ELR (cell line): ENCODE measurements at regions not wholly inside any gene's neighbourhood (a gene's known extent, or its start where the extent isn't known, plus 50 kb on each side); places are given as distances from the start of the nearest gene placed in this dataset.

Experiments
- DNase-seq: peaks from one replicate; pipeline ENCODE4 v3.0.0-alpha.2; 2015; ENCODE audit warnings: low read depth

DNA sequence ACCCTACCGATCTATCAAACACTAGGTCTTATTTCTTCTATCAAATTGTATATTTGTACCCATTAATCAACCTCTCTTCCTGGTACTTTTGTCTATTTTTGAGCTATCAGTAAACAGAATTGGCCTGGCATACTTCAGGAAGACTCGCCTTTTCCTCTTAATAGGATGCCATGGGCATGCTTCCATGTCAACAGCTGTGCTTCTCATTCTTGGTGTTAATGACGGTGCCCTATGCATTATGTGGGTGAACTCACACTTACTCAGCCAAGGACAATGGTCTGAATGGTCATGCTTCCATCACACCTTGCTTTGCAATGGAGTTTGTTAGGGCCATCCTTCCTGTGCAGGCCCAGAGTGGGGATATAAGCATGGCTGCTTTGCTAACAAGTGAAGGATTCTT is 521.8 kb downstream of the MIAT start:
- no peak for DNase-seq

DNA sequence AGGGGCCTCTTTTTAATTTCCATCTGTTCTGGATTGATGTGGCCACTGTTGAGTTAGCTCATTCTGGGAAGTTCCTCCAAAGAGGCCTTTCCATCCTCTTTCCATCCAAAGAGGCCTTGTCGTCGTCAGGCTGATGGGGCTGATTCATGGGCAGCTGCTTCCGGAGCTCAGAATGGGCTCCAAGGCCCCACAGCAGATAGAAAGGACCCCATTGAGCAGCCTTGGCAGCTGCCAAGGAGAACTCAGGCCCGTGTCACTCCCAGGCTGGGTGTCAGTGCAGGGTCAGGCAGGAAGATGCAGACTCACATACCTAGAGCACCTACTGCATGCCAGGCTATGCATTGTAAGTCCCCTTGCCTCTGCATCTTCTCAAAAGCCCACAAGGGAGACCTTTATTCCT is 524.1 kb downstream of the MIAT start:
- DNase-seq: no peak

GRCh38 chr22:27183474-27183873 is 526.1 kb downstream of the MIAT start:
- no peak for DNase-seq

DNA sequence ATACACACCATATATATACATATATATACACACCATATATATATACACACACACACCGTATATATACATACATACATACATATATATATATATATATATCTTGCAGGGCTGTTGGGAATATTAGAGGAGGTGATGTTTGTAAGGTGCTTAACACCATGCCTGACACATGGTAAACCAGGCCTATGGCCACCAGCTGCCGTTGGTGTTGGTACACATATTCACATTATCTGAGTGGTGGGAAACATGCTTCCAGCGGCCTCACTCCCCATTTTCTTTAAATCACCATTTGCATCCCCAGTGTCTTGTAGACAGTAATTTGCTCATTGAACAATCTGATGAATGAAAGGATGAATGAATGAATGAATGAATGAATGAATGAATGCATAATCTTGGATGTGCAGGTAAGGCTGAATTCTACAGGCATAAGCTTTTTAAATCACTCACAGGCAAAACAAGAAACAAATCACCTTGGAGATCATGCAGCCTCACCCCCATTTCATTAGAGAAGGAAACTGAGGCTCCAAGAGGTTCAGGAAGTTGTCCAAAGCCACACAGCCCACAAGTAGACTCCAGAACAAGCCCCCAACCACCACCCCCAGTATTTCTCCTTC is 527.8 kb downstream of the MIAT start:
- DNase-seq: no peak

DNA sequence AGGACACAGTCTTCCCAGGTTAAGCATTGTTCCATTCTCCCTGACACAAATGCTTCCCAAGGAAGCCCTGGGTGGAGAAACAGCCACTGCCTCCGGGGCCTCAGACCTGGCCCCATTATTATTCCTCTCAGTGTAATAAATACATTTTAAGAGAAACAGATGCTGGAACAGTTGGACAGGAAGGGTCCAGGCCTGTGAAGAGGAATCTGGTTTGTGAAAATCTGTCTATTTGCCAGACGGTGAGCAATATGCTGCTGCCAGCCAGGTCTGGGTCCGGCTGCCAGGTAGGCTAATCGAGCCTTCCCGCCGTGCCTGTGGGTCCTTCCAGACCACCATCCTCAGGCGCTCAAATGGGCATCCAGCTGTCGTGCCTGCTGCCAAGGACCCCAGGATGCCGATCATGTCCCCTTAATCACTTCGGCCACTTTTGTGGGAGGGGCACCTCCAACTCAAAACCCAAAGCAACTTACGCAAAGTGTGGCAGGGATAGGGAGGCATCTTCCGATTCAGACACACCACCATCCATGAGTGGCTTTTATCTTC is 528.4 kb downstream of the MIAT start:
- DNase-seq: no peak

- DNase-seq: no peak
Measured at GRCh38 chr22:27186643-27187042, 529.3 kb downstream of the MIAT start.

DNA sequence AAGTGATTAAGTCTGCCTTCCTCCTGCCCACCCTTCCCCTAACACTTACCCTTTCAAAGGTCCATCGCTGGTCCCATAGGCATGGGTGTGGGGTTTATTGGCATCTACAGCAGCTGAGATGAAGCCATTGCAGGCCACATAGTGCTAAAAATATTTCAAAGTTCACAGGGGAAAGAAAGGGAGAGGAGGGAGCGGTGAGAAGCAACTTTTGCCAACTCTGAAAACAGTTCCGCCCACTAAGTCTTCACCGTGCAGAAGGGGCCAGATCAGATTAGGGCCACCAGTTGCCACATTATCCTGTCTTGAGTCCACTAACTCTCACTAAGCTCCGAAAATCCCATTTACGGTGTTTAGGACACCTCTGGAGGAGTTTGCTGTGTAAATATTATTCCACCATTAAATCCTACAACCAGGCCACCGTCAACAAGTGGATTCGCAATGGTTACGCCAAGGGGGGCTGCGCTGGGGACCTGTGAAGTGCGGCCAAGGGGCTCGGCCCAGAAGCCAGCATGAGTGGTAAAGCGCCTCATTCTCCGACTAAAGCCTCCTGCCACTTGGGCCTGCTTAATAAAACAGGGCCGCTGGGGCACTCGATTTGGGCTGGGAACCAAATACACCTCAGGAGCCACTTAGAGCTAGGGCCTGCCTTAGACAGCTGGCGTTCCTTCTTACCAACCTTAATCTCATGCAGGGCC is 534.9 kb downstream of the MIAT start:
- DNase-seq: no peak

- DNase-seq: no peak
Measured at GRCh38 chr22:27193215-27193614, 535.8 kb downstream of the MIAT start.

DNA sequence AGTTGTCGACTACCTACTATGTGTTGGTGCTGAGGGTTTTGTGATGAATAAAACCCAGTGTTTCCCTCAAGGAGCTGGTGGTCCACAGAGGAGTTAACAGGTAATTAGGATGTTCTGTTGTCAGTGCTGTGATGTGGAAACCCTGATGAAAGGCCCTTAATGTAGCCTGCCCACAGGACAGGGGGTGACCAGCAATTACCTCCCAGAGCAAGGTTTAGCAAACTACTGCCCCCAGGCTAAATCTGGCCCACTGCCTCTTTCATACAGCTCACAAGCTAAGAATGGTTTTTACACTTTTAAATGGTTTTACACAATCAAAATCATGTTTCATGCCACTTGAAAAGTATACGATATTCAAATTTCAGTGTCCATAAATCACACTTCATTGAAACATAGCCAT is 536.2 kb downstream of the MIAT start:
- DNase-seq: no peak

- DNase-seq: no peak
Measured at GRCh38 chr22:27194096-27194748, 536.8 kb downstream of the MIAT start.

GRCh38 chr22:27195094-27195493 is 537.7 kb downstream of the MIAT start:
- DNase-seq: no peak

DNA sequence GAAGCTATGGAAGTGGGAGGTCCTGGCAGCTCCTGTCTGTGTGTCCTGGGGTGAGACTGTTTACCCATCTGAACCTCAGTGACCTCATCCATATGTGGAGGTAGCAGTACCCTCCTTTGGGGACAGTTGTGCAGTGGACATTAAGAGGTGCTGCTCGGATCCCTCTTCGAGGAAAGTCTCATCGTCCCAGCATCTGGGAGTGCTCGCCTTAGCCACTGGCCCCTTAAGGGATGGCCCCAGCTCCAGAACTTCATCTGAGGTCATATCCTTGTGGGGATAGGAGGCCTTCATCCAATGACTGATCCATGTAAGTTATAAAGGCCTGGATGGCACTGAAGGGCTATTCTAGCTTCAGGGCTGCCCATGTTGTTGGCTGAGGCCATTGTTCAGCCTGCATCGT is 538.1 kb downstream of the MIAT start:
- no peak for DNase-seq

DNA sequence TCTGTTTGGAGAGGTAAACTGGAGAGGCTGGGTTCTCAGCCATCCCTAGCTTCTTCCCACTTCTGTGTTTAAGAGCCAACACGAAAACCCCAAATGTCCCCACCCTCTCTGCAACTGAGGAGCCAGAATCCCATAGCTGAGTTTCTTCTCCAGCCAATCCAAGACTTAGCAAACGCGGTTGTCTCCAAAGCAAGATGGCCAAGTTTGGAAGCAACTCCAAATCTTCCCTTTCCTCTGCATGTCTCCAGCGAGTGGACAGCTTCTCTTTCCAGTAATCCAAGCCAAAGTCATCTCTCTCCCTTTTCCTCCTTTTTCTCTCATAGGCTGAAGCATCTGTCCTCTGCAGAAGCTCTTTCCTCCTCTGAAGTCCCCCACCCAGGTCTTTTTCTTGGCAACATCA is 539.2 kb downstream of the MIAT start:
- DNase-seq: no peak

- no peak for DNase-seq
Measured at GRCh38 chr22:27197052-27197451, 539.7 kb downstream of the MIAT start.

GRCh38 chr22:27197618-27198017 is 540.2 kb downstream of the MIAT start:
- DNase-seq: no peak

- DNase-seq: no peak
Measured at GRCh38 chr22:27198518-27199035, 541.2 kb downstream of the MIAT start.

DNA sequence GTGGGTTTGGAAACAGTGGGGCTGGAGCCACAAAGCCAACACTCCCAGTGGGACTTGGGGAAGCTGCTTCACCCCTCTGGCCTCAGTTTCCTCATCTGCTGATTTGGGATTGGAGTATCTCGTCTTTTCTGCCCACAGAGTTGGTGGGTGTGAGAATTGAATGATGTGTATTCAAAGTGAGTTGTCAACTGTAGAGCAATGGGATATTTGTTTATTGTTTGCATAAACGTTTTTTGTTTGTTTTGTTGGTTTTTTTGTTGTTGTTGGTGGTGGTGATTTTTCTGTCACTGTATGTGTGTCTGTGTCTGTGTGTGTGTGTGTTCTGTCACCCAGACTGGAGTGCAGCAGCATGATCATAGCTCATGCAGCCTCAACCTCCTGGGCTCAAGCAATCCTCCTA is 542.0 kb downstream of the MIAT start:
- DNase-seq: no peak

GRCh38 chr22:27201276-27201675 is 543.9 kb downstream of the MIAT start:
- DNase-seq: no peak

GRCh38 chr22:27201741-27202140 is 544.4 kb downstream of the MIAT start:
- DNase-seq: no peak

GRCh38 chr22:27203276-27203660 is 545.9 kb downstream of the MIAT start:
- no peak for DNase-seq

DNA sequence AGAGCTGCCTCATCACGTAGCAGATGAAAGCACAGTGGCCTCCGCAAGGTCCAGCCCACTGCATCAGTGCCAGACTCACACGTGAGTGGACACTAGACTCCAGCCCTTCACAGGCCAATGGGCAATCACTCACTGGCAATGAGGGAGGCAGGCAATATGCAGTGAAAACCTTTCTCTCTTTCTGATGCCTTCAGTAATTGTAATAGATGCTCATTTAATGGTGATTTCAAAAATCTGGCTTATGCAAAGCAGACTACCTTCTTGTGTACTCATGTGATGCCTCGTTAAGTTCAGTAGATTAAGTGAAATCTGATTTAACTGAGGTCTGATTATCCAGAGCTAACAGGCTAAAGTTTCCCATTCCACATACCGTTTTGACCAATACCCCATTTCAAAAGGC is 546.9 kb downstream of the MIAT start:
- DNase-seq: no peak

DNA sequence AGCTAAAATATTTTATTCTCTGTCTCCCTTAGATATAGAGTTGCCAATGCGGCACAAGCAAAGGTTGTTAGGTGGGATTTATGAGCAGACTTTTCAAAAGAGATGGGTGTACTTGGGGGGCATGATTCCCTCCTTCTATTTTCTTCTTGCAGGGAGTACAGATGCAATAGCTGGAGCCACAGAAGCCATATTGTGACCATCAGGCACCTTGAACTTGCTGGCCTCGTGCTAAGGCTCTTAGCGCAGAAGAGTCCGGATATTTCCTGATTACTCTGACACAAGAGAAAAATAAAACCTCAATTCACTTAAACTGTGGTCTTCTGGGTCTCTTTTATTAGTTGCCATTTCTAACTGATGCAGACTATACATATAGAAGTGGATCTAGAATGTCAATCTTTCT is 547.4 kb downstream of the MIAT start:
- no peak for DNase-seq
